ENCODE measurements at regions not wholly inside any gene's neighbourhood (a gene's known extent, or its start where the extent isn't known, plus 50 kb on each side); places are given as distances from the start of the nearest gene placed in this dataset.

DNA sequence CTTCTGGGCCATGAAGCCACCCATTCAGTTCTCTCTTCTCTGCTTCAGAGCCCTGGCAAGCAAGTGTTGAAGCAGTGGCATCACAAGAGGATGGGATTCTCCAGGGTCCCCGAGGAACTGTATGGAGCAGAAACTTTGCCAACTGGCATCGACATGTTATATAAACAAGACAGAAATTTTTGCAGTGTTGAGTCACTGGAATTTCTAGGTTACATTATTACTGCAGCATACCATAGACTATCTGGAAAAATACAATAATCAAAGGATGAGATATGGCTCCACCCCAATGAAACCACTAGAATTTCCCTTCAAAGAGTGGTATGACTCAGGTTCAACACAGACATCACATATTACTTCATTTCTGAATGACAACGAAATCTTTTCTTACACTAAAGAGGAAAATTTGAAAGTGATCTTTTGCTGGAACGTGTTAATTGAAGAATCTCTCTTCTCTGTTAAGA lies 343.0 kb upstream of the DYNLRB2 start:
- no peak for TF ChIP-seq POLR2A (IDR thresholded peaks at IDR 0.05)
- TF ChIP-seq, protein P1, sequence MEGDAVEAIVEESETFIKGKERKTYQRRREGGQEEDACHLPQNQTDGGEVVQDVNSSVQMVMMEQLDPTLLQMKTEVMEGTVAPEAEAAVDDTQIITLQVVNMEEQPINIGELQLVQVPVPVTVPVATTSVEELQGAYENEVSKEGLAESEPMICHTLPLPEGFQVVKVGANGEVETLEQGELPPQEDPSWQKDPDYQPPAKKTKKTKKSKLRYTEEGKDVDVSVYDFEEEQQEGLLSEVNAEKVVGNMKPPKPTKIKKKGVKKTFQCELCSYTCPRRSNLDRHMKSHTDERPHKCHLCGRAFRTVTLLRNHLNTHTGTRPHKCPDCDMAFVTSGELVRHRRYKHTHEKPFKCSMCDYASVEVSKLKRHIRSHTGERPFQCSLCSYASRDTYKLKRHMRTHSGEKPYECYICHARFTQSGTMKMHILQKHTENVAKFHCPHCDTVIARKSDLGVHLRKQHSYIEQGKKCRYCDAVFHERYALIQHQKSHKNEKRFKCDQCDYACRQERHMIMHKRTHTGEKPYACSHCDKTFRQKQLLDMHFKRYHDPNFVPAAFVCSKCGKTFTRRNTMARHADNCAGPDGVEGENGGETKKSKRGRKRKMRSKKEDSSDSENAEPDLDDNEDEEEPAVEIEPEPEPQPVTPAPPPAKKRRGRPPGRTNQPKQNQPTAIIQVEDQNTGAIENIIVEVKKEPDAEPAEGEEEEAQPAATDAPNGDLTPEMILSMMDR (IDR thresholded peaks at IDR 0.05): no peak
